ENCODE measurements at regions not wholly inside any gene's neighbourhood (a gene's known extent, or its start where the extent isn't known, plus 50 kb on each side); places are given as distances from the start of the nearest gene placed in this dataset.

DNA sequence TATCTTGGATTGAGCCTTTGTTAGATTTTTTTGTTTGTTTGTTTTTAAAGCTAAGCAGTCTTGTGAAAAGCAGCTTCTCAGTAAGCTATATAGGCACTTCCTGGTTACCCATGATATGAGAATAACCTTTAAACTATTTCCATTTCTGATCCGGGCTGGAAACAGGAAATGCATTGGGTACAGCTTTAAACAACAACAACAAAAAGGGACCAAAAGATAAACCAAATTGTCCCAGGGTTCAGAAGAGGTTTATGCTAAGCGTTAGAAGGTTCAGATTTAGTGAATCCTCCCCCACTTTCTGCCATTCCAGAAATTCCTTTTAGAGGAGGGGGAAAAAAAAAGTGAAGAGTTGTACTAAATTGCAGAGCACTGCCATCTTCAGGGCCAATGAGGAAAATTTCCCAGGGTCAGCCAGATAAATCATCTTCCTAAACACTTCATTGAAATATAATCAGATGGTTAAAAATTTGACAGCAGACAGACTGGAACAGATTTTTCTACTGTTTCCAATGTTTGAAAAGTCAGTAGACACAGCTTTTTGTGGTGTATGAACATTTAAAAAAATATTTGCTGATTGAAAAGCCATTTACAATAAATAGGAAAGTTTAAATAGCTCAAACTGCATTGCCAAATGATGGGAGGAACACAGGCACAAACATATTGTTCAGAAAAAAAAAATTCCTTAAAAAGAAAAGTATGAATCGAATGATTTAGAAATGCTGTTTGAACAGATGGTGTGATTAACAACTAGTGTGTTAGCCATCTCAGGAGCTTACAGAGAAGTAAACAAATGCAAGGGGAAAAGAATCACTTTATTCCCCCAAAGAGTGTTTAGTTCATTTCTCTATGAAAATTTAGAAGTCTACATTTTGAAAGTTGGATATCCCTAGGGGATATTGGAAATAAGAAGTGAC, 189.9 kb upstream of the TANK start:
- no peaks in the 10 kb centered on the region for H3K36me3 Mint-ChIP-seq
- H3K4me1 Mint-ChIP-seq = peaks cover 30% of the 10 kb centered on the region
- H3K9me3 Mint-ChIP-seq = no peaks in the 10 kb centered on the region
- H3K27ac Mint-ChIP-seq = peak overlapping the region; percentile 90
- no peaks in the 10 kb centered on the region for H3K27me3 Mint-ChIP-seq (ENCODE audit: low read depth)
- no peak for DNase-seq (ENCODE audit: low spot score in 2 of 2, unreplicated experiment in 2 of 2)
- H3K4me3 Mint-ChIP-seq = no peak overlapping the region
- TF ChIP-seq, protein P1, sequence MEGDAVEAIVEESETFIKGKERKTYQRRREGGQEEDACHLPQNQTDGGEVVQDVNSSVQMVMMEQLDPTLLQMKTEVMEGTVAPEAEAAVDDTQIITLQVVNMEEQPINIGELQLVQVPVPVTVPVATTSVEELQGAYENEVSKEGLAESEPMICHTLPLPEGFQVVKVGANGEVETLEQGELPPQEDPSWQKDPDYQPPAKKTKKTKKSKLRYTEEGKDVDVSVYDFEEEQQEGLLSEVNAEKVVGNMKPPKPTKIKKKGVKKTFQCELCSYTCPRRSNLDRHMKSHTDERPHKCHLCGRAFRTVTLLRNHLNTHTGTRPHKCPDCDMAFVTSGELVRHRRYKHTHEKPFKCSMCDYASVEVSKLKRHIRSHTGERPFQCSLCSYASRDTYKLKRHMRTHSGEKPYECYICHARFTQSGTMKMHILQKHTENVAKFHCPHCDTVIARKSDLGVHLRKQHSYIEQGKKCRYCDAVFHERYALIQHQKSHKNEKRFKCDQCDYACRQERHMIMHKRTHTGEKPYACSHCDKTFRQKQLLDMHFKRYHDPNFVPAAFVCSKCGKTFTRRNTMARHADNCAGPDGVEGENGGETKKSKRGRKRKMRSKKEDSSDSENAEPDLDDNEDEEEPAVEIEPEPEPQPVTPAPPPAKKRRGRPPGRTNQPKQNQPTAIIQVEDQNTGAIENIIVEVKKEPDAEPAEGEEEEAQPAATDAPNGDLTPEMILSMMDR (IDR thresholded peaks at IDR 0.05; ENCODE audit: unreplicated experiment) = peak; percentile 73

DNA sequence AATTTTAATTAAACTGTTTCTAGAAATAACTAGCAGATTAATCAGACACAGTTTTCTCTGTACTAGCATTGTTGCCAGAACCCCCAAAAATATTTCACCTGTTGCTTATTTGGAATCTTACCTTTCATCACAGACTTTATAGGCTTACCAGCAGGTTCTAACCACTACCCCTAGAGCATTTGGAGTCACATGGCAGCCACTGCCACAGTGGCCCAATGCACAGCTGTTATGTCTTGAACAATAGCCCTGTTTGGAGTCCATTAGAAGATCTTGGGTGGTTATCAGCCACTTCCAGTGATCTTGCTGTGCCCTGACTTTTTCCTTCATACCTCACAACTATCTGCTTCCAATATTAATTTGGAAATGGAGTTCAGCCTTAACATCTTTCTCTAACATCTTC, 186.2 kb upstream of the TANK start:
- H3K4me1 Mint-ChIP-seq = peaks cover 7% of the 10 kb centered on the region
- TF ChIP-seq, protein P1 (IDR thresholded peaks at IDR 0.05; ENCODE audit: unreplicated experiment) = no peak
- DNase-seq (ENCODE audit: low spot score in 2 of 2, unreplicated experiment in 2 of 2) = no peak
- H3K36me3 Mint-ChIP-seq = peaks cover 3% of the 10 kb centered on the region
- no peak overlapping the region for H3K27ac Mint-ChIP-seq
- peaks cover 11% of the 10 kb centered on the region for H3K9me3 Mint-ChIP-seq
- no peak overlapping the region for H3K4me3 Mint-ChIP-seq
- no peaks in the 10 kb centered on the region for H3K27me3 Mint-ChIP-seq (ENCODE audit: low read depth)

DNA sequence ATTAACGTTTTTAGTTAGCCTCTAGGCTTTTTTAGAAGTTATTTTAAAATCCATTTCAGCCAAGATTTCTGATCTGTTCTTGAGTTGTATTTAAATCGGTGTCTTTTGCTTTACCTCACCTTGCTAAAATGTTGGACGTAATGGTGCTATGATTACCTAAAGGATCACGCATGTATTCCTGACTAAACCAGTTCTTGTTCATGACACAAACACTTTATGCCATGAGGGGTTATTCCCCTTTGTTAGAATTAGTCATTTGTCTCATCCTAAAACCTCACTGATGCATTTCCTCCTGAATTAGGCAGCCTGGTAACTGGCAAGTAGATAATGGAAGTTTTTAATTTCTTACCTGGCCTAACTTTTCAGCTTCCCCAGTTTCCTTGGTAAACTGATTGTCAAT, 185.4 kb upstream of the TANK start:
- DNase-seq (ENCODE audit: low spot score in 2 of 2, unreplicated experiment in 2 of 2) = no peak
- no peak overlapping the region for H3K27ac Mint-ChIP-seq

DNA sequence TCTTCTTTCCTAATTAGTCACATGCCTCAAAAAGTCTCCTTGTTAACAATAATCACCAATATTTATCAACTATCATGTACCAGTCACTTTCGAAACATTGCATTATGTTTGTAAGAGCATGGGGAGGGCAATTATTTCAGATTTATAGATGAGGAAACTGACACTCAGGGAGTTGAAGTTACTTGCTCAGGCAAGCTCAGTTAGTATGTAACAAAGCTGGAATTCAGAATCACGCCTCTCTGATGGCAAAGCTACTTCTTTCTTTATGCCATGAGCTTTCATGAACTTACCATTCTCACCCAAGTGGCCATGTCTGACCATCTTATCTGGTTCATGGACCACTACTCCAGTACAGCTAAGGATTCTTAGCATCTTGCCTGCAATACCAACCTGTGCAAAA, 183.4 kb upstream of the TANK start:
- H3K4me3 Mint-ChIP-seq = no peak overlapping the region
- DNase-seq (ENCODE audit: low spot score in 2 of 2, unreplicated experiment in 2 of 2) = no peak
- no peak overlapping the region for H3K27ac Mint-ChIP-seq
- peaks cover 8% of the 10 kb centered on the region for H3K36me3 Mint-ChIP-seq
- H3K9me3 Mint-ChIP-seq = peaks cover 28% of the 10 kb centered on the region
- no peaks in the 10 kb centered on the region for H3K27me3 Mint-ChIP-seq (ENCODE audit: low read depth)
- TF ChIP-seq, protein P1 (IDR thresholded peaks at IDR 0.05; ENCODE audit: unreplicated experiment) = no peak
- H3K4me1 Mint-ChIP-seq = no peaks in the 10 kb centered on the region

More for the DNA sequence above, 185.4 kb upstream of the TANK start:
- Mint-ChIP-seq H3K36me3 (peaks cover 3% of the 10 kb centered on the region), H3K4me3 (no peak overlapping the region), H3K27me3 (ENCODE audit: low read depth) (no peaks in the 10 kb centered on the region), H3K9me3 (peaks cover 17% of the 10 kb centered on the region), H3K4me1 (peaks cover 7% of the 10 kb centered on the region)
- TF ChIP-seq, protein P1 (IDR thresholded peaks at IDR 0.05; ENCODE audit: unreplicated experiment) = no peak

DNA sequence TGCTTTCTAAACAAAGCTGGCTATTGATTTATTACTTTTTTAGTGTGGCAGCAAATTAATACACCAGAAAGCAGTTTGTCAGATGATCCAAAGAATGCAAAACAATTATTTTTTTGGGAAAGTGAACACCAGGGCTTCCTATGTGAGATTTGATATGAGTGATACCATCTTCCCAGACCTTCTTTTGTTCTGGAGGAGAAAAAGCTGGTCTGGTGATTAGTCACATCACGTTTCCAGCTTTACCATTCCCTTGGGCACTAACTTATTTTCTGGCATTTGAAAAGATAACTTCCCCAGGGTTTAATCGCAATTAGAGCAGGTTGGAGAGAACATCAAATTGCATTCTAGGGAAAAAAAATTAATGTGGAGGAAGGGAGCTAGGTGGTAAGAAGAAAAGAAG, 182.9 kb upstream of the TANK start:
- Mint-ChIP-seq H3K27ac (no peak overlapping the region), H3K36me3 (peaks cover 13% of the 10 kb centered on the region), H3K27me3 (ENCODE audit: low read depth) (no peaks in the 10 kb centered on the region), H3K9me3 (peaks cover 34% of the 10 kb centered on the region), H3K4me3 (no peak overlapping the region), H3K4me1 (no peaks in the 10 kb centered on the region)
- no peak for DNase-seq (ENCODE audit: low spot score in 2 of 2, unreplicated experiment in 2 of 2)
- TF ChIP-seq, protein P1 (IDR thresholded peaks at IDR 0.05; ENCODE audit: unreplicated experiment) = no peak
